PC-9 (cell line): ENCODE measurements at regions not wholly inside any gene's neighbourhood (a gene's known extent, or its start where the extent isn't known, plus 50 kb on each side); places are given as distances from the start of the nearest gene placed in this dataset.

ENCODE experiments used
- BruUV-seq: library from RNA; stranded (reverse); fragments of 400-500 nt; replicated peaks from 2 replicates; lab custom pipeline; 2021; lab: Mats Ljungman, UMichigan
- CTCF ChIA-PET: fragments of 300-600 bp; sonication (Branson Sonifier 250); formaldehyde crosslinking; loops from one replicate; lab custom pipeline; 2022; ENCODE audit warnings: antibody characterized with exemption; lab: Charles Lee
- POLR2A ChIA-PET: fragments of 300-600 bp; sonication (Branson Sonifier 250); formaldehyde crosslinking; loops from one replicate; lab custom pipeline; 2022; ENCODE audit warnings: antibody characterized with exemption; ENCODE audit not compliant: unreplicated experiment; lab: Charles Lee
- DNase-seq, 2 experiments: peaks; one replicate each; pipeline versions ENCODE4 v3.0.0 to v3.0.0-alpha.2; 2015 to 2022; ENCODE audit warnings: mixed read lengths in 1 of 2
- H2AFZ ChIP-seq: fragments of 200-600 bp; sonication (generic); 2 replicates; pipeline ENCODE4 v1.8.1; 2017; ENCODE audit warnings: antibody characterized with exemption
- H3F3A ChIP-seq: fragments of 200-600 bp; sonication (generic); 2 replicates; pipeline ENCODE4 v1.8.1; 2017; ENCODE audit warnings: antibody characterized with exemption, mild to moderate bottlenecking, low read depth; ENCODE audit not compliant: insufficient read depth
- H3K27ac ChIP-seq: fragments of 200-600 bp; sonication (generic); 2 replicates; pipeline ENCODE4 v1.6.1; 2016; ENCODE audit warnings: mixed run types
- H3K27me3 ChIP-seq: fragments of 200-600 bp; sonication (generic); 2 replicates; pipeline ENCODE4 v1.6.1; 2016; ENCODE audit warnings: low read depth, mixed run types; ENCODE audit not compliant: insufficient read depth
- H3K36me3 ChIP-seq: fragments of 200-600 bp; sonication (generic); 2 replicates; pipeline ENCODE4 v1.6.1; 2016; ENCODE audit warnings: low read depth, mixed run types
- H3K4me1 ChIP-seq: fragments of 200-600 bp; sonication (generic); replicated peaks from 2 replicates; pipeline ENCODE4 v1.6.1; 2016; ENCODE audit warnings: mixed run types; ENCODE audit not compliant: insufficient read depth
- H3K4me2 ChIP-seq: fragments of 200-600 bp; sonication (generic); 2 replicates; pipeline ENCODE4 v1.6.1; 2017; ENCODE audit warnings: mixed run types
- H3K4me3 ChIP-seq: fragments of 200-600 bp; sonication (generic); 2 replicates; pipeline ENCODE4 v1.6.1; 2016; ENCODE audit warnings: mixed run types
- H3K79me2 ChIP-seq: fragments of 200-600 bp; sonication (generic); 2 replicates; pipeline ENCODE4 v1.6.1; 2017; ENCODE audit warnings: low read depth, mixed run types
- H3K9me2 ChIP-seq: fragments of 200-600 bp; sonication (generic); 2 replicates; pipeline ENCODE4 v1.8.1; 2017; ENCODE audit warnings: mild to moderate bottlenecking; ENCODE audit not compliant: insufficient read depth
- H3K9me3 ChIP-seq: fragments of 200-600 bp; sonication (generic); 2 replicates; pipeline ENCODE4 v1.8.1; 2016; ENCODE audit warnings: low read depth; ENCODE audit not compliant: insufficient read depth
- H4K20me1 ChIP-seq: fragments of 200-600 bp; sonication (generic); 2 replicates; pipeline ENCODE4 v1.8.1; 2017; ENCODE audit not compliant: insufficient read depth
- CTCF ChIP-seq: fragments of 200-600 bp; sonication (generic); conservative IDR thresholded peaks from 2 replicates; pipeline ENCODE4 v1.6.1; 2017; ENCODE audit warnings: mixed run types, antibody characterized with exemption, mild to moderate bottlenecking, moderate library complexity
- EZH2 ChIP-seq: fragments of 200-600 bp; sonication (generic); IDR thresholded peaks from 2 replicates; pipeline ENCODE4 v1.8.0; 2017; ENCODE audit warnings: antibody characterized with exemption, low read depth
- intact Hi-C: fragments of 100-400 bp; cut with micrococcal nuclease; formaldehyde crosslinking; loops from one replicate; pipeline ENCODE4 v1.10.0; 2022; ENCODE audit not compliant: unreplicated experiment

GRCh38 chr7:153886506-153887441 is 165.4 kb upstream of the DPP6 start:
- Histone ChIP-seq H3K27me3 (peaks cover 9% of the 10 kb centered on the region; the same call in 1 of the 2 replicates), H3K4me2 (no peak overlapping the region), H2AFZ (no peak overlapping the region), H3K27ac (no peak overlapping the region), H3K4me3 (no peak overlapping the region), H4K20me1 (no peaks in the 10 kb centered on the region; the same call in 1 of the 2 replicates), H3K9me3 (no peaks in the 10 kb centered on the region), H3K79me2 (no peaks in the 10 kb centered on the region), H3K9me2 (no peaks in the 10 kb centered on the region), H3F3A (no peaks in the 10 kb centered on the region), H3K4me1 (no peaks in the 10 kb centered on the region), H3K36me3 (no peaks in the 10 kb centered on the region)
- TF ChIP-seq CTCF (no peak), EZH2 (no peak)
- POLR2A ChIA-PET: no interaction called here
- intact Hi-C loops: no loop called here
- CTCF ChIA-PET: no interaction called here
- no peak for DNase-seq
- no TSS peak for BruUV-seq

GRCh38 chr7:153887749-153888569 is 164.2 kb upstream of the DPP6 start:
- H4K20me1 ChIP-seq: no peaks in the 10 kb centered on the region; the same call in 1 of the 2 replicates
- H3K27me3 ChIP-seq: peaks cover 9% of the 10 kb centered on the region; the same call in 1 of the 2 replicates
- H3K79me2 ChIP-seq: no peaks in the 10 kb centered on the region
- H3K36me3 ChIP-seq: no peaks in the 10 kb centered on the region
- ChIA-PET POLR2A (no interaction called here), CTCF (no interaction called here)
- no peak overlapping the region for H3K4me3 ChIP-seq
- H3K9me3 ChIP-seq: no peaks in the 10 kb centered on the region
- intact Hi-C loops: no loop called here
- H3K4me1 ChIP-seq: no peaks in the 10 kb centered on the region
- no TSS peak for BruUV-seq
- H3K9me2 ChIP-seq: no peaks in the 10 kb centered on the region
- H3K4me2 ChIP-seq: no peak overlapping the region
- no peak overlapping the region for H2AFZ ChIP-seq
- H3F3A ChIP-seq: no peaks in the 10 kb centered on the region
- H3K27ac ChIP-seq: no peak overlapping the region
- DNase-seq: no peak
- TF ChIP-seq EZH2: no peak
- no peak for TF ChIP-seq CTCF

- Histone ChIP-seq H3K4me2 (no peak overlapping the region), H3K4me1 (no peaks in the 10 kb centered on the region), H3K27ac (no peak overlapping the region), H3K79me2 (no peaks in the 10 kb centered on the region), H3K4me3 (no peak overlapping the region), H3K9me3 (no peaks in the 10 kb centered on the region), H4K20me1 (no peaks in the 10 kb centered on the region), H3K36me3 (no peaks in the 10 kb centered on the region), H2AFZ (no peak overlapping the region), H3F3A (no peaks in the 10 kb centered on the region), H3K9me2 (no peaks in the 10 kb centered on the region), H3K27me3 (peaks cover 9% of the 10 kb centered on the region; the same call in 1 of the 2 replicates)
- CTCF ChIA-PET: no interaction called here
- DNase-seq: no peak
- POLR2A ChIA-PET: no interaction called here
- no TSS peak for BruUV-seq
- TF ChIP-seq EZH2 (no peak), CTCF (no peak)
- intact Hi-C loops: no loop called here
Measured at GRCh38 chr7:153891990-153892389, 160.2 kb upstream of the DPP6 start.
